ENCODE measurements at regions not wholly inside any gene's neighbourhood (a gene's known extent, or its start where the extent isn't known, plus 50 kb on each side); places are given as distances from the start of the nearest gene placed in this dataset.

GRCh38 chr18:47708206-47708605, 222.3 kb downstream of the SMAD2 start:
- TF ChIP-seq EZH2 (IDR thresholded peaks at IDR 0.05; ENCODE audit: insufficient read depth, low read length) (no peak), CTCF (IDR thresholded peaks at IDR 0.05; ENCODE audit: insufficient read depth, low read depth, low read length) (no peak)

Measured in astrocyte (in vitro differentiated cells and primary cell).